Endothelial cell (in vitro differentiated cells): ENCODE measurements at regions not wholly inside any gene's neighbourhood (a gene's known extent, or its start where the extent isn't known, plus 50 kb on each side); places are given as distances from the start of the nearest gene placed in this dataset.
"Not testable (repeated sequence)": the region's sequence is repeated elsewhere in the genome, so short reads cannot be mapped to it uniquely, and the experiment has no call there.

Experiments
- DNase-seq: peaks from one replicate; pipeline ENCODE4 v3.0.0; 2021; ENCODE audit warnings: low spot score
- H3K27ac Mint-ChIP-seq: one replicate; pipeline ENCODE4 v1.8.0; 2021; ENCODE audit warnings: mixed read lengths, inconsistent platforms; ENCODE audit not compliant: unreplicated experiment
- H3K27me3 Mint-ChIP-seq: one replicate; pipeline ENCODE4 v1.8.0; 2021; ENCODE audit warnings: mild to moderate bottlenecking, moderate library complexity, mixed read lengths, inconsistent platforms; ENCODE audit not compliant: unreplicated experiment
- H3K36me3 Mint-ChIP-seq: one replicate; pipeline ENCODE4 v1.8.0; 2021; ENCODE audit warnings: mild to moderate bottlenecking, low read depth, mixed read lengths, inconsistent platforms; ENCODE audit not compliant: unreplicated experiment
- H3K4me1 Mint-ChIP-seq: one replicate; pipeline ENCODE4 v1.8.0; 2021; ENCODE audit warnings: mild to moderate bottlenecking, mixed read lengths, inconsistent platforms; ENCODE audit not compliant: unreplicated experiment
- H3K4me3 Mint-ChIP-seq: one replicate; pipeline ENCODE4 v1.8.0; 2021; ENCODE audit warnings: mild to moderate bottlenecking, mixed read lengths, inconsistent platforms; ENCODE audit not compliant: unreplicated experiment
- H3K9me3 Mint-ChIP-seq: one replicate; pipeline ENCODE4 v1.8.0; 2021; ENCODE audit warnings: mixed read lengths, inconsistent platforms; ENCODE audit not compliant: unreplicated experiment
- TF ChIP-seq, protein P1 (sequence below): fragments of 200-600 bp; sonication (generic); IDR thresholded peaks from one replicate; pipeline ENCODE4 v1.5.0; 2021; ENCODE audit warnings: antibody characterized with exemption; ENCODE audit not compliant: unreplicated experiment

DNA sequence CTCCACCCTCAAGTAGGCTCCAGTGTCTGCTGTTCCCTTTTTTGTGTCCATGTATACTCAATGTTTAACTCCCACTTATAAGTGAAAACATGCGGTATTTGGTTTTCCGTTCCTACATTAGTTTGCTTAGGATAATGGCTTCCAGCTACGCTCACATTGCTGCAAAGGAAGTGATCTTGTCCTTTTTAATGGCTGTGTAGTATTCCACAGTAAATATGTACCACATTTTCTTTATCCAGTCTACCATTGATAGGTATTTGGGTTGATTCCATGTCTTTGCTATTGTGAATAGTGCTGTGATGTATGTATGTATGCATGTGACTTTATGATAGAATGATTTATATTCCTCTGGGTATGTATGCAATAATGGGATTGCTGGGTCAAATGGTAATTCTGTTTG, 144.6 kb downstream of the BRD1 start:
- Mint-ChIP-seq H3K9me3 (no peaks in the 10 kb centered on the region), H3K27me3 (peaks cover 1% of the 10 kb centered on the region), H3K36me3 (no peaks in the 10 kb centered on the region), H3K27ac (no peak overlapping the region), H3K4me3 (no peak overlapping the region), H3K4me1 (no peaks in the 10 kb centered on the region)
- no peak for DNase-seq
- TF ChIP-seq, protein P1, sequence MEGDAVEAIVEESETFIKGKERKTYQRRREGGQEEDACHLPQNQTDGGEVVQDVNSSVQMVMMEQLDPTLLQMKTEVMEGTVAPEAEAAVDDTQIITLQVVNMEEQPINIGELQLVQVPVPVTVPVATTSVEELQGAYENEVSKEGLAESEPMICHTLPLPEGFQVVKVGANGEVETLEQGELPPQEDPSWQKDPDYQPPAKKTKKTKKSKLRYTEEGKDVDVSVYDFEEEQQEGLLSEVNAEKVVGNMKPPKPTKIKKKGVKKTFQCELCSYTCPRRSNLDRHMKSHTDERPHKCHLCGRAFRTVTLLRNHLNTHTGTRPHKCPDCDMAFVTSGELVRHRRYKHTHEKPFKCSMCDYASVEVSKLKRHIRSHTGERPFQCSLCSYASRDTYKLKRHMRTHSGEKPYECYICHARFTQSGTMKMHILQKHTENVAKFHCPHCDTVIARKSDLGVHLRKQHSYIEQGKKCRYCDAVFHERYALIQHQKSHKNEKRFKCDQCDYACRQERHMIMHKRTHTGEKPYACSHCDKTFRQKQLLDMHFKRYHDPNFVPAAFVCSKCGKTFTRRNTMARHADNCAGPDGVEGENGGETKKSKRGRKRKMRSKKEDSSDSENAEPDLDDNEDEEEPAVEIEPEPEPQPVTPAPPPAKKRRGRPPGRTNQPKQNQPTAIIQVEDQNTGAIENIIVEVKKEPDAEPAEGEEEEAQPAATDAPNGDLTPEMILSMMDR = no peak

DNA sequence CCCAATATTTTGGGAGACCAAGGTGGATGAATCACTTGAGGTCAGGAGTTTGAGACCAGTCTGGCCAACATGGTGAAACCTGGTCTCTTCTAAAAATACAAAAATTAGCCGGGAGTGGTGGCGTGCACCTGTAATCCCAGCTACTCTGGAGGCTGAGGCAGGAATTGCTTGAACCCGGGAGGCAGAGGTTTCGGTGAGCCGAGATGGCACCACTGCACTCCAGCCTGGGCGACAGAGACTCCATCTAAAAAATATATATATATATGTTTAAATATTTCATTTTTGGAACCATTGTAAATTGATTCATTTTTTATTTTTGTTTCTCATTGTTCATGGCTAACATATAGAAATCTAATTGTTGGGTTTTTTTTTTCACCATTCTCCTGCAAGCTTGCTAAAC, 146.9 kb downstream of the BRD1 start:
- H3K27ac Mint-ChIP-seq, H3K4me1 Mint-ChIP-seq, H3K27me3 Mint-ChIP-seq, H3K36me3 Mint-ChIP-seq, H3K9me3 Mint-ChIP-seq, DNase-seq, H3K4me3 Mint-ChIP-seq: not testable (repeated sequence)

DNA sequence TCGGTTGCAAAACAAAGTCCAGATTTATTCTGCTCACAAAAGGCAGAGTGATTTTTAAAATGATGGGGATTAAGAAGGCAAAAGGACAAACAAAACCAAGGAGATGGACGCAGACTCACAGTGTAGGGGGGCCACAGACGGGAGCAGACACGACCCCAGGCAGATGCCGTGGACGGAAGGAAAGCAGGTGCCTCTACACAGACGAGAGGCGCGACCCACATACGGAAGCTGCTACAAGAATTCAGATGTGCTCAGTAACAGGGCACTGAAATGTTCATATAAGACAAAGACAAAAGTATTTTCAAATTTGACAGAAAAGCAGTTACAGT, 148.9 kb downstream of the BRD1 start:
- peaks cover 1% of the 10 kb centered on the region for H3K27me3 Mint-ChIP-seq
- H3K4me3 Mint-ChIP-seq = no peak overlapping the region
- H3K36me3 Mint-ChIP-seq = no peaks in the 10 kb centered on the region
- no peak for DNase-seq
- no peaks in the 10 kb centered on the region for H3K9me3 Mint-ChIP-seq
- no peaks in the 10 kb centered on the region for H3K4me1 Mint-ChIP-seq
- TF ChIP-seq, protein P1 = no peak
- no peak overlapping the region for H3K27ac Mint-ChIP-seq

DNA sequence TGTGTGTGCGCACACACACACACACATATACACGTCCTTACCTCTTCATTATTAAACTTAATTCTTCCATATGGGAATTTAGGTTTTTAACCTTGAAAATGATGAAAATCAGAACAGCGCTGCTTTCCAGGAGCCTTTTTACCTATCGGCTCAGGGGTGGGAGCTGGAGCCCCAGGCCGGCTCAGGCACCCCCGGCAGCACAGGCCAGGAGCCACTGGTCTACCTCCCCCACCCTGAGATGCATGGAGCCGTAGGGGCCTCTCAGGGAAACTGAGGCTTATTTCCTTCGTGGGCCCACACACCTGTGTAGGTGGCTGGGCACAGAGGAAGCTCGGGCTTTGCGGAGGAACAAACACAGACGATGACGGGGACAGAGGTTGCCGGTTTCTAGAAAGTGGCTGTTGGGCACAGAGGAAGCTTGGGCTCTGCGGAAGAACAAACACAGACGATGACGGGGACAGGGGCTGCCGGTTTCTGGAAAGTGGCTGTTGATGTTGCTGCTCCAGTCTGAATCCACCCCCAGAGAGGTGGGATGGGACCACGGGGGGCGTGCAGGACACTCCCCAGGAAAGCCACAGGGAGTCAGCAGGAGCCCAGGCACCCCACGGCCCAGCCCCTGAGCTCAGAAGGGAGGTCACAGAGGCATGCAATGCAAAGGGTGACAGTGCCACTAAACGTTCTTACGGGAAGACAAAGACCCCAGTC, 149.4 kb downstream of the BRD1 start:
- H3K4me1 Mint-ChIP-seq = no peaks in the 10 kb centered on the region
- TF ChIP-seq, protein P1 = no peak
- no peak for DNase-seq
- no peak overlapping the region for H3K27ac Mint-ChIP-seq
- no peaks in the 10 kb centered on the region for H3K36me3 Mint-ChIP-seq
- no peak overlapping the region for H3K4me3 Mint-ChIP-seq
- peaks cover 1% of the 10 kb centered on the region for H3K27me3 Mint-ChIP-seq
- no peaks in the 10 kb centered on the region for H3K9me3 Mint-ChIP-seq

DNA sequence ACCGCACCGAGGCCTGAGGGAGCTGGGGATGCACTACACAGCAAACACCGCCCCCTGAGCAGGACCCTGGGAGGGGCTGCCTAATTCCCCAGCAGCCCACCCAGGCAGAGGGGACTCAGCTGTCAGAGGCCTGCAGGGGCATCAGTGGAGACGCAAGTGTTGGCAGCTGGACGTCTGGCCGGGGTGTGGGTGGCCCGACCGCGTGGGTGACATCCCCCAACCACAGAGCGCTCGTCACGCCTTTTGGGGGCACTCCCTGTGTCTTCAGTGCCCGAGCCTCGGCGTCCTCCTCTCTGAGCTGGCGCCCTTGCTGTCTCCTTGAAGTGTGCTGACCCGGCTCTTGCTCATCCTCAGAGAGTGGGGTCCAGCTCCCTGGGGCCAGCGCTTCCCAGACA, 150.2 kb downstream of the BRD1 start:
- Mint-ChIP-seq H3K4me1 (no peaks in the 10 kb centered on the region), H3K27me3 (peaks cover 1% of the 10 kb centered on the region)
- DNase-seq = no peak

More for the DNA sequence above, 150.2 kb downstream of the BRD1 start:
- no peaks in the 10 kb centered on the region for H3K36me3 Mint-ChIP-seq
- H3K27ac Mint-ChIP-seq = no peak overlapping the region
- H3K4me3 Mint-ChIP-seq = no peak overlapping the region
- TF ChIP-seq, protein P1 = no peak
- no peaks in the 10 kb centered on the region for H3K9me3 Mint-ChIP-seq
